CD4-positive, alpha-beta T cell treated with Interleukin-21 for 1 hour (primary cell): ENCODE measurements at regions not wholly inside any gene's neighbourhood (a gene's known extent, or its start where the extent isn't known, plus 50 kb on each side); places are given as distances from the start of the nearest gene placed in this dataset.

Experiments used
- DNase-seq: peaks from one replicate; pipeline ENCODE4 v3.0.0-alpha.2; 2020

- DNase-seq = no peak
These were observed 174.2 kb upstream of the INHBA start for GRCh38 chr7:41877118-41877517.

- DNase-seq = no peak
These were observed 172.6 kb upstream of the INHBA start for GRCh38 chr7:41875513-41875912.

GRCh38 chr7:41874201-41874785 lies 171.4 kb upstream of the INHBA start:
- no peak for DNase-seq

GRCh38 chr7:41873741-41874140 lies 170.9 kb upstream of the INHBA start:
- no peak for DNase-seq

- no peak for DNase-seq
These were observed 170.1 kb upstream of the INHBA start for GRCh38 chr7:41872966-41873365.

GRCh38 chr7:41870461-41871138 lies 167.7 kb upstream of the INHBA start:
- no peak for DNase-seq

GRCh38 chr7:41869997-41870396 lies 167.1 kb upstream of the INHBA start:
- peak; percentile 8 for DNase-seq

- no peak for DNase-seq
These were observed 166.7 kb upstream of the INHBA start for GRCh38 chr7:41869596-41869995.

GRCh38 chr7:41869091-41869490 lies 166.2 kb upstream of the INHBA start:
- no peak for DNase-seq

- DNase-seq = no peak
These were observed 164.9 kb upstream of the INHBA start for GRCh38 chr7:41867639-41868280.

GRCh38 chr7:41862261-41862660 lies 159.4 kb upstream of the INHBA start:
- no peak for DNase-seq

- no peak for DNase-seq
These were observed 158.8 kb upstream of the INHBA start for GRCh38 chr7:41861642-41862041.

- no peak for DNase-seq
These were observed 155.3 kb upstream of the INHBA start for GRCh38 chr7:41858201-41858600.

GRCh38 chr7:41855798-41856197 lies 152.9 kb upstream of the INHBA start:
- DNase-seq = no peak

- DNase-seq = no peak
These were observed 144.7 kb upstream of the INHBA start for GRCh38 chr7:41847606-41848005.

GRCh38 chr7:41847151-41847550 lies 144.3 kb upstream of the INHBA start:
- DNase-seq = no peak

GRCh38 chr7:41842956-41843355 lies 140.1 kb upstream of the INHBA start:
- DNase-seq = no peak

GRCh38 chr7:41837916-41838315 lies 135.0 kb upstream of the INHBA start:
- no peak for DNase-seq

GRCh38 chr7:41835976-41836530 lies 133.2 kb upstream of the INHBA start:
- DNase-seq = no peak

- DNase-seq = no peak
These were observed 132.2 kb upstream of the INHBA start for GRCh38 chr7:41834805-41835694.

- DNase-seq = no peak
These were observed 130.1 kb upstream of the INHBA start for GRCh38 chr7:41832941-41833340.

- no peak for DNase-seq
These were observed 127.4 kb upstream of the INHBA start for GRCh38 chr7:41830271-41830670.

GRCh38 chr7:41828911-41829310 lies 126.0 kb upstream of the INHBA start:
- DNase-seq = no peak
